Neuron (in vitro differentiated cells): ENCODE measurements at regions not wholly inside any gene's neighbourhood (a gene's known extent, or its start where the extent isn't known, plus 50 kb on each side); places are given as distances from the start of the nearest gene placed in this dataset.

ENCODE experiments used
- H2AFZ ChIP-seq: one replicate; pipeline ENCODE4 v1.6.1; 2013; ENCODE audit warnings: low read depth, mild to moderate bottlenecking, inconsistent platforms, low read length, moderate library complexity
- H3K27me3 ChIP-seq: one replicate; pipeline ENCODE4 v1.6.1; 2013; ENCODE audit warnings: low read length; ENCODE audit not compliant: insufficient read depth
- H3K36me3 ChIP-seq: one replicate; pipeline ENCODE4 v1.6.1; 2013; ENCODE audit warnings: low read length; ENCODE audit not compliant: insufficient read depth
- H3K4me1 ChIP-seq: one replicate; pipeline ENCODE4 v1.6.1; 2013; ENCODE audit warnings: low read length; ENCODE audit not compliant: insufficient read depth
- H3K4me3 ChIP-seq: 2 replicates; pipeline ENCODE4 v1.5.1; 2013; ENCODE audit warnings: mild to moderate bottlenecking, low read length, moderate library complexity
- H3K9me3 ChIP-seq: one replicate; pipeline ENCODE4 v1.6.1; 2013; ENCODE audit warnings: low read length

GRCh38 chr15:59838900-59839299 lies 149.8 kb upstream of the BNIP2 start:
- Histone ChIP-seq H3K4me1 (peaks cover 6% of the 10 kb centered on the region), H2AFZ (no peak overlapping the region), H3K27me3 (no peaks in the 10 kb centered on the region), H3K36me3 (no peaks in the 10 kb centered on the region), H3K9me3 (no peaks in the 10 kb centered on the region), H3K4me3 (no peak overlapping the region)

GRCh38 chr15:59835776-59836175 lies 146.7 kb upstream of the BNIP2 start:
- Histone ChIP-seq H3K4me3 (no peak overlapping the region), H3K27me3 (no peaks in the 10 kb centered on the region), H3K9me3 (no peaks in the 10 kb centered on the region), H2AFZ (no peak overlapping the region), H3K4me1 (peaks cover 6% of the 10 kb centered on the region), H3K36me3 (no peaks in the 10 kb centered on the region)

GRCh38 chr15:59834528-59834927 lies 145.4 kb upstream of the BNIP2 start:
- no peaks in the 10 kb centered on the region for H3K36me3 ChIP-seq

GRCh38 chr15:59833366-59833765 lies 144.2 kb upstream of the BNIP2 start:
- H3K4me3 ChIP-seq: no peak overlapping the region
- H3K9me3 ChIP-seq: no peaks in the 10 kb centered on the region
- peaks cover 3% of the 10 kb centered on the region for H3K4me1 ChIP-seq
- peaks cover 6% of the 10 kb centered on the region for H3K27me3 ChIP-seq
- no peaks in the 10 kb centered on the region for H3K36me3 ChIP-seq
- no peak overlapping the region for H2AFZ ChIP-seq

More at GRCh38 chr15:59834528-59834927, 145.4 kb upstream of the BNIP2 start:
- no peak overlapping the region for H2AFZ ChIP-seq
- peaks cover 6% of the 10 kb centered on the region for H3K4me1 ChIP-seq
- H3K9me3 ChIP-seq: no peaks in the 10 kb centered on the region
- H3K4me3 ChIP-seq: no peak overlapping the region
- peaks cover 3% of the 10 kb centered on the region for H3K27me3 ChIP-seq

GRCh38 chr15:59830873-59831272 lies 141.8 kb upstream of the BNIP2 start:
- Histone ChIP-seq H3K9me3 (no peaks in the 10 kb centered on the region), H3K36me3 (no peaks in the 10 kb centered on the region), H2AFZ (no peak overlapping the region), H3K27me3 (peaks cover 6% of the 10 kb centered on the region), H3K4me1 (no peaks in the 10 kb centered on the region), H3K4me3 (no peak overlapping the region)

- no peak overlapping the region for H2AFZ ChIP-seq
- no peak overlapping the region for H3K4me3 ChIP-seq
- no peaks in the 10 kb centered on the region for H3K9me3 ChIP-seq
- H3K4me1 ChIP-seq: no peaks in the 10 kb centered on the region
- no peaks in the 10 kb centered on the region for H3K36me3 ChIP-seq
- H3K27me3 ChIP-seq: peaks cover 6% of the 10 kb centered on the region
Observed at GRCh38 chr15:59830098-59830497, 141.0 kb upstream of the BNIP2 start.

- Histone ChIP-seq H3K27me3 (peaks cover 6% of the 10 kb centered on the region), H2AFZ (no peak overlapping the region), H3K36me3 (no peaks in the 10 kb centered on the region), H3K9me3 (no peaks in the 10 kb centered on the region), H3K4me1 (no peaks in the 10 kb centered on the region), H3K4me3 (no peak overlapping the region)
Observed at GRCh38 chr15:59828861-59829260, 139.7 kb upstream of the BNIP2 start.

- Histone ChIP-seq H3K36me3 (no peaks in the 10 kb centered on the region), H3K27me3 (peaks cover 6% of the 10 kb centered on the region), H3K4me3 (no peak overlapping the region), H3K4me1 (no peaks in the 10 kb centered on the region), H3K9me3 (no peaks in the 10 kb centered on the region), H2AFZ (no peak overlapping the region)
Observed at GRCh38 chr15:59828263-59828662, 139.1 kb upstream of the BNIP2 start.

GRCh38 chr15:59825901-59826300 lies 136.8 kb upstream of the BNIP2 start:
- Histone ChIP-seq H3K9me3 (no peaks in the 10 kb centered on the region), H3K27me3 (peaks cover 6% of the 10 kb centered on the region), H2AFZ (no peak overlapping the region), H3K36me3 (no peaks in the 10 kb centered on the region), H3K4me3 (no peak overlapping the region), H3K4me1 (no peaks in the 10 kb centered on the region)

- no peaks in the 10 kb centered on the region for H3K4me1 ChIP-seq
- H2AFZ ChIP-seq: no peak overlapping the region
- peaks cover 4% of the 10 kb centered on the region for H3K27me3 ChIP-seq
- H3K36me3 ChIP-seq: no peaks in the 10 kb centered on the region
- H3K4me3 ChIP-seq: no peak overlapping the region
- no peaks in the 10 kb centered on the region for H3K9me3 ChIP-seq
Observed at GRCh38 chr15:59821286-59821685, 132.2 kb upstream of the BNIP2 start.

- no peak overlapping the region for H2AFZ ChIP-seq
- no peaks in the 10 kb centered on the region for H3K4me1 ChIP-seq
- peaks cover 6% of the 10 kb centered on the region for H3K27me3 ChIP-seq
- H3K36me3 ChIP-seq: no peaks in the 10 kb centered on the region
- no peaks in the 10 kb centered on the region for H3K9me3 ChIP-seq
- no peak overlapping the region for H3K4me3 ChIP-seq
Observed at GRCh38 chr15:59819092-59819491, 130.0 kb upstream of the BNIP2 start.

GRCh38 chr15:59818336-59818735 lies 129.2 kb upstream of the BNIP2 start:
- Histone ChIP-seq H3K4me3 (no peak overlapping the region), H3K27me3 (peaks cover 8% of the 10 kb centered on the region), H2AFZ (no peak overlapping the region), H3K4me1 (no peaks in the 10 kb centered on the region), H3K9me3 (no peaks in the 10 kb centered on the region), H3K36me3 (no peaks in the 10 kb centered on the region)

- Histone ChIP-seq H3K4me1 (no peaks in the 10 kb centered on the region), H3K27me3 (peaks cover 13% of the 10 kb centered on the region), H3K36me3 (no peaks in the 10 kb centered on the region), H3K4me3 (no peak overlapping the region), H2AFZ (no peak overlapping the region), H3K9me3 (no peaks in the 10 kb centered on the region)
Observed at GRCh38 chr15:59817834-59818233, 128.7 kb upstream of the BNIP2 start.

GRCh38 chr15:59817053-59817452 lies 127.9 kb upstream of the BNIP2 start:
- Histone ChIP-seq H3K27me3 (peaks cover 13% of the 10 kb centered on the region), H3K36me3 (no peaks in the 10 kb centered on the region), H3K4me1 (peaks cover 4% of the 10 kb centered on the region), H3K9me3 (no peaks in the 10 kb centered on the region), H3K4me3 (no peak overlapping the region), H2AFZ (no peak overlapping the region)
